ENCODE measurements at regions not wholly inside any gene's neighbourhood (a gene's known extent, or its start where the extent isn't known, plus 50 kb on each side); places are given as distances from the start of the nearest gene placed in this dataset.

DNA sequence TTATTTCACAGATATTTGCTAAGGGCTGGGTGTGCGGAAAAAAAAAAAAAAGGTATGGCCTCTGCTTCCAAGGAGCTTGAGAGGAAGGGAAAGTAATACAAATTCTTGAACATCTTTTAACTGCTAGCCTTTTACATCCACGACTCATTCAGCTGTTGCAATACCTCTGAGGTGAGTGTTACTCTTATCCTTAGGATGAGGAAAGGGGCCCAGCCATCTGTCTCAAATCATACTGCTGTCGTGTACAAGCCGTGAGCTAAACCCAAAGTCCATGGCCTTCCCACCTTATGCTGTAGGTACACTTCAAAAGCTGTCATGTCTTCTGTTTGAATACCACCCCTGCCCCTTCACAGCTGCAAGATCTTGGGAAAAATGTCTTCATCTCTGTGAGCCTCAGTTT is 146.8 kb downstream of the KCNRG start:
- TF ChIP-seq, protein P1, sequence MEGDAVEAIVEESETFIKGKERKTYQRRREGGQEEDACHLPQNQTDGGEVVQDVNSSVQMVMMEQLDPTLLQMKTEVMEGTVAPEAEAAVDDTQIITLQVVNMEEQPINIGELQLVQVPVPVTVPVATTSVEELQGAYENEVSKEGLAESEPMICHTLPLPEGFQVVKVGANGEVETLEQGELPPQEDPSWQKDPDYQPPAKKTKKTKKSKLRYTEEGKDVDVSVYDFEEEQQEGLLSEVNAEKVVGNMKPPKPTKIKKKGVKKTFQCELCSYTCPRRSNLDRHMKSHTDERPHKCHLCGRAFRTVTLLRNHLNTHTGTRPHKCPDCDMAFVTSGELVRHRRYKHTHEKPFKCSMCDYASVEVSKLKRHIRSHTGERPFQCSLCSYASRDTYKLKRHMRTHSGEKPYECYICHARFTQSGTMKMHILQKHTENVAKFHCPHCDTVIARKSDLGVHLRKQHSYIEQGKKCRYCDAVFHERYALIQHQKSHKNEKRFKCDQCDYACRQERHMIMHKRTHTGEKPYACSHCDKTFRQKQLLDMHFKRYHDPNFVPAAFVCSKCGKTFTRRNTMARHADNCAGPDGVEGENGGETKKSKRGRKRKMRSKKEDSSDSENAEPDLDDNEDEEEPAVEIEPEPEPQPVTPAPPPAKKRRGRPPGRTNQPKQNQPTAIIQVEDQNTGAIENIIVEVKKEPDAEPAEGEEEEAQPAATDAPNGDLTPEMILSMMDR (IDR thresholded peaks at IDR 0.05) = no peak
- DNase-seq (ENCODE audit: low spot score) (no peak), ATAC-seq (ENCODE audit: low FRiP score) (no peak)

DNA sequence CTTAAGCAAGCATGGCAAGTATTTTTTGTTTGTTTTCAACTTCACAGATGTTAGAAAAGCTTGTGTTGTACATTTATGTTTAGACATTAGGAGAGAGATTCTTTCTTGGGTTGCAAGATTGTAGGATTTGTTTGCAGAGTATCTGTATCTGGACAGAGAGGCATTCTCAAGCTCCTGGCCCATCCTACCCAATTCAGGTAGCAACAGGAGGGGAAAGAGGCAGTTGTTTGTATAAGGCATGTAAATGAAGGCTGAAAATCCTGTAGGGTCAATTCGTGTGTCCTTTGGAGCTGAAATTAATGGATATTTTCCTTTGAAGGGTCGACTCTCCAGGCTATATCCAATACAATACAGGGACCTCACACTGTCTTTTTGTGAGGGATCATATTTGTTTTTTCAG is 147.3 kb downstream of the KCNRG start:
- TF ChIP-seq, protein P1 (IDR thresholded peaks at IDR 0.05) = no peak
- DNase-seq (ENCODE audit: low spot score) (no peak), ATAC-seq (ENCODE audit: low FRiP score) (no peak)

GRCh38 chr13:50167224-50167947 is 152.1 kb downstream of the KCNRG start:
- DNase-seq (ENCODE audit: low spot score) (no peak), ATAC-seq (ENCODE audit: low FRiP score) (no peak)
- TF ChIP-seq, protein P1 (IDR thresholded peaks at IDR 0.05) = no peak

GRCh38 chr13:50167967-50168366 is 152.7 kb downstream of the KCNRG start:
- TF ChIP-seq, protein P1 (IDR thresholded peaks at IDR 0.05) = no peak
- no peak for DNase-seq (ENCODE audit: low spot score)

GRCh38 chr13:50168786-50169185 is 153.5 kb downstream of the KCNRG start:
- TF ChIP-seq, protein P1 (IDR thresholded peaks at IDR 0.05) = no peak
- ATAC-seq (ENCODE audit: low FRiP score) (no peak), DNase-seq (ENCODE audit: low spot score) (no peak)

More at GRCh38 chr13:50167967-50168366, 152.7 kb downstream of the KCNRG start:
- no peak for ATAC-seq (ENCODE audit: low FRiP score)

DNA sequence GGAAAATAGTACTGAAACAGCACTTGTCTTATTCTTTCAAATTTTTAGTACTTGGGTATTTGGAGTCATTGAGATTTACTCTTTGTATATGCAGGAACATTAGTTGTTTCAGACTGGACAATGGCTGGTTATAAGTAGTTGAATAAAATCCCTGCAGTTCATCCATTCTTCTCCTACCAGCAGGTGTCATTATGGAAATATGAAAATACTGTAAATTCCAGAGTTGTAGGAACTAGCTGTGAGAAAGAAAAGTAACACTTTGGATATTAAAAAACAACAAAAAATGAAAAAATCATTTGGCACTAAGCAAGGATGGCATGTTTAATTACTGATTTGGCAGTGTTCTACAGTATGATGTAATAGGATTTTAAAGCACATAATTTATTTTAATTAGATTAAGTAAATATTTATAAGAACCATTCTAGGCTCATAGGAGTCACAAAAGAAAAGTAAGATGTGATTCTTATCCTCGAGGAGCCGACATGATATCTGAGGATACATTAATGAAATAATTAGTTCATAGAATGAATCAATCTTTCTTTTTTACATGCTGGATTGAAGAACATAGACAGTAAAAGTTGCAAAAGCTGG is 155.3 kb downstream of the KCNRG start:
- ATAC-seq (ENCODE audit: low FRiP score) = no peak

More for the DNA sequence above, 155.3 kb downstream of the KCNRG start:
- no peak for DNase-seq (ENCODE audit: low spot score)
- TF ChIP-seq, protein P1 (IDR thresholded peaks at IDR 0.05) = no peak
